Fibroblast of skin of left biceps (primary cell): ENCODE measurements at regions not wholly inside any gene's neighbourhood (a gene's known extent, or its start where the extent isn't known, plus 50 kb on each side); places are given as distances from the start of the nearest gene placed in this dataset.
"Not testable (repeated sequence)": the region's sequence is repeated elsewhere in the genome, so short reads cannot be mapped to it uniquely, and the experiment has no call there.

Source experiments
- DNase-seq, 2 experiments: peaks; one replicate each; pipeline ENCODE4 v3.0.0-alpha.2; 2013; ENCODE audit warnings: low read depth in 2 of 2

DNA sequence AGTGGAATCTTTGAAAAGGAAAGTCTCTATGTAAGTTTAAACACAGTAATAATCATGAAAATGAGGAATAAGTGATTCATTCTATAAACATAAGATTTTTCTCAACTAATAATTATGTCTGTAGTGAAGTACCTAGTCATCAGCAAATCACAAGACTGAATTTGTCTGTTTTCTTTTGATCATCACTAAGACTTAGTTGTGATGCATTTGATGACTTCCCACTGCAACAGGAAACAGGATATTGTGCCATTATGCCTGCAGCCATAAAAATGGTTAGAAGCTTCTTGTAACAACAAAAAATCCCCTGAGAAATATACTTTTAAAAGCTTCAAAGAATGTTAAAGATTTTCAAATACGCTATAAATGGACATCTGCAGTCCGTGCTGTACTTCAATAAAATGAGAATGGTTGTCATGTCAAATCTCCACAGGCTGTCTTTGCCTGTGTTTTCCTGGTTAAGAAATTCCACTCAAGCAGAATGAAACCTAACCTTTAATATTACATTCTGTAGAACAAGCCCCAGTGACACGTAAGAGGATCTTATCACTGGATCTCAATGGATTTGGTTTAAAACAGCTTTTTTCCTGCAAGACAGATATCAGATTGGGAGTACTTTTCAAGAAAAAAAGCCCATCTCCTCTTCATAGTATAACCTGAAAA lies 1262.3 kb upstream of the PHF14 start:
- no peak for DNase-seq

DNA sequence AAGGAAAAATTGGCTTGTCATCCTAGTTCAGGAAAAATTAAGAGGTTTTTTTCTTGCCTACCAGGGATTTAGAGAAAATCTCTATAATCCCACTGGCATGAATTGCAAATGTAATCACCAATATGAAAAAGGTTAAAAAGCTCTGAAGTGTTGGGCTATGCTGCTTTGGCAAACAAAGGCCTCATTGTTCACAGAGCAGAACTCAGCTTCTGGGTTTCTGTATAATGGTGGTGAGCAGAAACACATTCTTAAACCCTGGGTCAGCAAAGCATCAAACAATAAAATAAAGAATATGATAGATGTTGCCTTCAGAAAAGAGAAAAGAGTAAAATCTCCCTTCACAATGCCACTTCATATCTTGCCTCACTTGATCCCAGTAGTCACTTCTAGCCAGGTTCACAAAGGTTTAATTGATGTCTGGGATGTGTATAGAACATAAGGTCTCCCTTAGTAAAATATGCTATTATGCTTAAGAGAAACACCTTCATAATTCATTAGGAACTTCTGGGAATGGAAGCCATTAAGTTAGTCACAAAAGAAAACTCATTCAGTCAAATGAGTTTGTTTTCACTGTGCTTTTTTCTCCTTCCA lies 1255.5 kb upstream of the PHF14 start:
- no peak for DNase-seq

DNA sequence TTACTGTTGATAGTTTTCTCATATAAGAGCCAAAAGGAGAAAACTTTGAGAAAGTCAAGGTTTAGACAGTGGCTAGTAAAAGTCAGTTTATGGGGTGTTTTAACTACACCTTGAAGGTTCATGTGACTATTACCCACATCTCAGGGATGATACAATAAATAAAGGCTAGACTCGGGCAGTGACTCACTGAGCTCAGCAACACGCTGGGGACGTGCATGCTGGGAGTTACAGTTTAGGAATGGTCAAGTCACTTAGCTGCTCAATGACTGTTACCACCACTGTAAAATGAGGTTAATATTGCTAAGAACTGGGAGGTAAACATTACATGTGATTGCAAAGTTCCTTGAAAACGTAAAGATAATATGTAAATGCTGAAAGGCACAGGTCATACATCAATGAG lies 1254.4 kb upstream of the PHF14 start:
- no peak for DNase-seq

DNA sequence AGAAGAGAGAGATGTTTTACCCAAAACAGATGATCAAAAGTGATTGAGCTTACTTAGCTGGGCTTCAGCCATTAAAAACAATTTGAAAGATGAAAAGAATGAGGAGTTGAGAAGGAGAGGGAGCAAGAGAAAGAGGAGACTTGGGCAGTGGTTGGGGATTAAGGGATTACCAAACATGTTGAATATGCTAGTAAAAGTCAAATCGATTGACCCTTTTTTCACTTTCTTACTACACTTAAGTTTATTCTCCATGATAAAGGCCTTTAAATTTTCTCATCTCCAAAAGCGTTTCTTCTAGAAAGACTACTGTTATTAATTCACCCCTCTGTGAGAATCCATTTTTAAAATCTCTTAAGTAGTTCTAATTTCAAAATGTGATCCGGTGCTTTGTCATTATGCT lies 1254.0 kb upstream of the PHF14 start:
- no peak for DNase-seq

DNA sequence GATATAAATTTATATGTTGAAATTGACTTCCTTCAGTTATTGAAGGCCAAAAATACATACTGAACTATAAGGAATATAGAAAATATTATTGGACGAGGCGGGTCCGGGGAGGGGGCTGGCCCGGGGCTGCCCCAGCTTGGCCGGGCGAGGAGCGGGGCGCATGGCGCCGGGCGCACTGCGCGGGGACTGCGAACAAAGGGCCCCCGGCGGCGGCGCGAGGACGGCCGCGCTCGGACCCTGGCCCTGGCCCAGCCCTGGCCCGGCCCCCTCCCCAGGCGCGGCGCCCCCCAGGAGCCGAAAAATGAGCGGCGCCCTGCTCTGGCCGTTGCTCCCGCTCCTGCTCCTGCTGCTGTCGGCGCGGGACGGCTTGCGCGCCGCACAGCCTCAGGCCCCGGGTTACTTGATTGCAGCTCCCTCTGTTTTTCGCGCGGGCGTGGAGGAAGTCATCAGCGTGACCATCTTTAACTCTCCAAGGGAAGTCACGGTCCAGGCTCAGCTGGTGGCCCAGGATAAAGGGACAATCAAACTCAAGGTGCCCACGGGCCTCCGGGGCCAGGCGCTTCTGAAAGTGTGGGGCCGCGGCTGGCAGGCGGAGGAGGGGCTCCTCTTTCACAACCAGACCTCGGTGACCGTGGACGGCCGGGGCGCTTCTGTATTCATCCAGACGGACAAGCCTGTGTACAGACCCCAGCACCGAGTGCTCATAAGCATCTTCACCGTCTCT lies 1247.6 kb upstream of the PHF14 start:
- DNase-seq = not testable (repeated sequence)

DNA sequence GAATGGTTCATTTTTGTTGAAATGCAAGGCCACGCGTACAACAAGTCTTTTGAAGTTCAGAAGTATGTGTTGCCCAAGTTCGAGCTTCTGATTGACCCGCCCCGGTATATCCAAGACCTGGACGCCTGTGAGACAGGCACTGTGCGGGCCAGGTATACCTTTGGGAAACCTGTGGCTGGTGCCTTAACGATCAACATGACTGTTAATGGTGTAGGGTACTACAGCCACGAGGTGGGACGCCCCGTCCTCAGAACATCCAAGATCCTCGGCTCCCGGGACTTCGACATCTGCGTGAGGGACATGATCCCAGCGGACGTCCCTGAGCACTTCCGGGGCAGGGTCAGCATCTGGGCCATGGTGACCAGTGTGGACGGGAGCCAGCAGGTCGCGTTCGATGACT lies 1246.9 kb upstream of the PHF14 start:
- not testable (repeated sequence) for DNase-seq

DNA sequence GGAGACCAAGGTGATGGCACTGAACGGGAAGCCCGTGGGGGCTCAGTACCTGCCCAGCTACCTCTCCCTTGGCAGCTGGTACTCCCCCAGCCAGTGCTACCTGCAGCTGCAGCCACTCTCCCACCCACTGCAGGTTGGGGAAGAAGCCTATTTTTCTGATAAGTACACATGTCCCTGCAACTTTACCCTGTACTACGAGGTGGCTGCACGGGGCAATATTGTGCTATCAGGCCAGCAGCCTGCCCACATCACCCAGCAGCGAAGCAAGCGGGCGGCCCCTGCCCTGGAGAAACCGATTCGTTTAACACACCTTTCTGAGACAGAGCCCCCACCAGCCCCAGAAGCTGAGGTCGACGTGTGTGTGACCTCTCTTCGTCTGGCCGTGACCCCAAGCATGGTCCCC lies 1246.2 kb upstream of the PHF14 start:
- not testable (repeated sequence) for DNase-seq

DNA sequence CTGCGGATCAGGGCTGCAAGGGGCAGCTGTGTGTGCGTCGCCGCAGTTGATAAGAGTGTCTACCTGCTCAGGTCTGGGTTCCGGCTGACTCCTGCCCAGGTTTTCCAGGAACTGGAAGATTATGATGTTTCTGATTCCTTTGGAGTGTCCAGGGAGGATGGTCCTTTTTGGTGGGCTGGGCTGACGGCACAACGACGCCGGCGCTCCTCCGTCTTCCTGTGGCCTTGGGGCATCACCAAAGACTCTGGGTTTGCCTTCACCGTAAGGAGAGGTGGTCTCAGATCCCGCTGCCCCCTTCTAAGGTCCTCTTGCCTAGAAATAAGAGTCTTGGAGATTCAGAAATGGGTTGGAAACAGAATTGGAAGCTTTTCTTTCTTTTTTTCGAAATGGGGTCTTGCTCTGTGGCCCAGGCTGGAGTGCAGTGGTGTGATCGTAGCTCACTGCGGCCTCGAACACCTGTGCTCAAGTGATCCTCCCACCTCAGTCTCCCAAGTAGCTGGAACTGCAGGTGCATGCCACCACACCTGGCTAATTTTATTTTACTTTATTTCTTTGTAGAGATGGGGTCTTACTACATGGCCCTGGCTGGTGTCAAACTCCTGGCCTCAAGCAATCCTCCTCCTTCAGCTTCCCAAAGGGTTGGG lies 1245.5 kb upstream of the PHF14 start:
- DNase-seq = not testable (repeated sequence)

DNA sequence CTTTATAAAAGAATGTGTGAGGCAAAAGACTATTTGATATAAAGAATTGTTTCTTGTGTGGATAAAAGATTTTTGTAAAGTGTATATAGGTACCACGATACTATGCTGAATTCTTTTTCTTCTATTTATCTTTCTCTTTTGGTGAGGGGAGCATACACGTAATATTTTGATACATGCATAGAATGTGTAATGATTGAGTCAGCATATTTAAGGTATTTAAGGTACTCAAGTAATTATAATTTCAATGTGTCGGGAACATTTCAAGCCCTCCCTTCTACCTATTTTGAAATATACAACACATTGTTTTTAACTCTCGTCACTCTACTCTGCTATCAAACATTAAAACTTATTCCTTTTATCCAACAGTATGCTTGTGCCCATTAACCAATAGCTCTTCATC lies 1221.6 kb upstream of the PHF14 start:
- DNase-seq = no peak

DNA sequence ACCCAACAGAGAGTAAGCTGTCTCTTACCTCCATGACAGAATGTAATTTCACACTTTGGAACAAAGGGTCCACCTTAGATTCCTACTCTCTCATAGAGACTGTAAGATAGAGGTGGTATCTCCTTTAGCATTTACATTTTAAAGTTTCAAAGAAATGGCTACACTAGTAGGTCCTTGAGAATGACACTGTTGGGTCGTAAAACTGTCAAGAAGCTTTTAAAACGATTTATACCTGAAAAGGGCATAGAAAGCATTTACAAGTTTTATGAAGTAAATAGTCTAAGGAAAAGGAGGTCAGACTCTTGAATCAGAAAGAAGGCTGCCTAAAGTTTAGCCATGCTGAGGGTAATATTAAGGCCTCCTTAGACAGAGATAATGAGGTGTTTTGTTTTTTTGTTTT lies 1212.4 kb upstream of the PHF14 start:
- no peak for DNase-seq

DNA sequence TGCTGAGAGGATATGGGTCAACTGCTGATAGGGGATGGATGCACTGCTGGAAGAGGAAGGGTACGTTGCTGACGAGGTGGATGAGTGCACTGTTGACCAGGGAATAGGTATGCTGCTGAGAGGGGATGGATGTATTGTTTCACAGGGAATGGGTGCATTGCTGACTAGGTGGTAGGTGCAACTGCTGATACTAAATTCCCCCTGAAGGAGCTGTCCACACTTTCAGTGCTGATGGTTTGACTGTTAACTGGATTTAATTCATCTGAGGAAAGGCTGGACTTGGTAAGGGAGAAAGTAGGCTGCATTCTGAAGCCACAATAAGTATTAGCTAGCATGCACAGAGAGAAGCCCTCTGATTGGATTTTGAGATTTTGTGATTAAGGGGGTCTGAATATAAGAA lies 1196.8 kb upstream of the PHF14 start:
- no peak for DNase-seq

DNA sequence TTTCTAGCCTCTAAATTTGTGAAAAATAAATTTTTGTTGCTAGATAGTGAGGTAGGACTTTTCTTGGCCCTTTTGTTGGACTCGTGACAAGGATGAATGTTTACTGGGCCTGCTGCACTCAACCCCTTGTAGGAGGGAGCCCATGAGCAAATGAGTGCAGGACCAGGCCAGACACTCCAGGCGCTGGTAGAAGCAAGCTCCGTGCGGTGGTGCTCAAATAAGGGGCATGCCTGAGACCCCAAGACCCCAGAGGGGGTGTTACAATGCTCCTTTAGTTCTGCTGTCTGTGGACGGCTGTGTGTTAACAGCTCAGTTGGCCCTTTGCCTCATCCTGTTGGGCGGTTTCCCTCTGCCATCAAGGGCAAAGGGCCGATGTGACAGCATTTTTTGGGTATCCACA lies 1195.3 kb upstream of the PHF14 start:
- no peak for DNase-seq

DNA sequence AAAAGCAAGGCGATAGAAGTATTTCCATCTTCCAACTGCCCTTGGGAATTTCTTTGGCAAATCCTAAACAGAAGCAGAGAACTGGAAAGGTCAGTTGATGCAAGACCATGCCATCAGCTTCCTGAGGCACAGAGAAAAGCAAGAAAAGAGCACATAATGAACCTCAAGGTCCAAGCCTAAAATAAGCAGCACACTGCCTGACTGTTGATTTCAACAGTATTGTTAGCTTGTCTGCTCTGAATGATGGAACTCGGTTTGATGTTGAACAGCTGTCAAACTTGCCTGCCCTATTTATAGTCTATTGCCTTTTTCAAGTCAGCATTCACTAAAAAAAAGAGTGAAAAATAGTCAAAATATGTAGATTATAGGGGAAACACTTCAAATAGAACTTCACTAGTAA lies 1192.0 kb upstream of the PHF14 start:
- no peak for DNase-seq

DNA sequence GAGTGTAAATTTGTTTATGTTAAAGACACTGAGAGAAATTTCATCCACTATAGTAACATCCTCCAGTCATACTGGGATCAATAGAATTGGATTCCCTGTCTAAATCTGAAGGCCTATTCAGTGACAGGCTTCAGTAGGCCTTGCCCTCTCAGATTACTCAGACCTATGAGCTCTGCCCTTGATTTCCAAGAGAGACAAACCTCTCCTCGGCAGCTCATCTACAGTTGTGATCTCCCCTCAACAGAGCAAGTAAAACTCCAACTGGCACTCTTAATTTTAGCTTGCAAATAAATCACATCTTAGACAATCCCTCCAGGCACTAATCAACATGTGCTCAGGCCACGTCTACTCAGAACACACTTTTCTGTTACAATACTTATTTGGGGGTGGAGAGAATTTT lies 1191.4 kb upstream of the PHF14 start:
- no peak for DNase-seq

DNA sequence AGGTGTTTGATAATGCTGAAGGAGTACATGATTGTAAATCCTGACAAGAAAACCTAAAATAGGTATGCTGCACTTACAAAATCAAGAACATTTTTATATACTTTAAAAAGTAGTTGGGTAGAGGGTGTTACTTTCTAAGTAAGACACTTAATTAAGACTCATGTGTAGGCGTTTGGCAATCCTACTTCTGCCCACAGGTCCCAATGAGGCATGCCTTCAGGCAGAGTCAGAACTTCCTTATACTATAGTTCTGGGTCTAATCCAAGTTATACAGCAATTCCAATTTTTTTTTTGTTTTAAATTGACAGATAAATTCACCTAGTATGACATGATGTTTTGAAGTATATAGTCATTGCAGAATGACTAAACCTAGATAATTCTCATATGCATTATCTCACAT lies 1188.5 kb upstream of the PHF14 start:
- DNase-seq = no peak

DNA sequence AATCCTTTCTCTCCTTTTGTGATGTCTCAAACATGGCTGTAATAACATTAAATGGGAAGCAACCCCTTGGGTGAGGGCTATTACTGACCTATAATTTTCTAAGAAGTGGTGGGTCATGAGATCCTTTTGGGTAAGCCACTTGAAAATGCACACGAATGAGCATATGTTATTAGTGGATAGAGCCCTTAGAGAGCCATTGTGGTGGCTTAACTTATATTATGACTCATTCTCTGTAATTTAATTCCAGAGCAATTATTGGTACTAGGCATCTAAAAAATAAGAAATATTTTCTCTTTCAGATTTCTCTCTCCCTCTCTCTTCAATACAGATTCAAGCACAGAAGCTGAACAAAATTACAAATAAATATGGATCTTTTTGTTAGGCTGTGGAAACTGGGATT lies 1177.4 kb upstream of the PHF14 start:
- DNase-seq = no peak

DNA sequence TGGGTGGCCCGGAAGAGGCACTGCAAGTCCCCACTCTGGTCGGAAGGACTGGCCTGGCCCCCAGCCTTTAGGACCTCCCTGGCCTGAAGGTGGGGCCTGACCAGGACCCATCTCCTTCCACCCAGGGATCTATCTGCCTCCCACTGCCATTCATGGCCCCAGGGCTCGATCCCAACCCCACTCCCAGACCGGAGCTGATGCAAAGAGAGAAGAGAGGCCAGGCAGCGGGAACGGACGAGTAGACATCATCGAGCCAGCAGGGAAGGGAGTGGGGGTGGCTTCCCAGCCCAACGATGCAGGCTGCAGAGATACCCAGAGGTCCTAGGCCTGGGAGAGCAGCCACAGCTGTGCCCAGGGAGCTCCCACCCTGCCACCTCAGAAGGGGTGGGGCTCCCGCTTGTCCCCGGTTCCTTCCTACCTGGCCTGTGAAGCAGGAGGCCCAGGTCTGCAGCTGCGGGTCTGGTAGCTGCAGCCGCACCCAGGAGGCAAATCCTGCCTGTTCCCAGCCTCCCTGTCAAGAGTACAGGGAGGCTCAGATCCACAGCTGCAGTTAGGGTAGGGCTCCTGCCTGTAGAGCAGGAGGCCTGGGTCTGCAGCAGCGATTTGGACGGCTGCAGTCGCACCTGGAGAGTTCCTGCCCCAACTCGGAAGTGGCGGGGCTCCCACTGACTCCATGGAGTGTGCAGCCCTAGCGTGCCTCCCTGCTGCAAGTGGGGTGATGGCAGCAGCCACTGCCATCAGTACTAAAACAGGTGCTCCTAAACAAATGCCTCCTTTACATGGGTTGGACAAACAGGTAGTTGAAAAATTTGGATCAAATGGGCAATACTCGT lies 1151.0 kb upstream of the PHF14 start:
- no peak for DNase-seq

DNA sequence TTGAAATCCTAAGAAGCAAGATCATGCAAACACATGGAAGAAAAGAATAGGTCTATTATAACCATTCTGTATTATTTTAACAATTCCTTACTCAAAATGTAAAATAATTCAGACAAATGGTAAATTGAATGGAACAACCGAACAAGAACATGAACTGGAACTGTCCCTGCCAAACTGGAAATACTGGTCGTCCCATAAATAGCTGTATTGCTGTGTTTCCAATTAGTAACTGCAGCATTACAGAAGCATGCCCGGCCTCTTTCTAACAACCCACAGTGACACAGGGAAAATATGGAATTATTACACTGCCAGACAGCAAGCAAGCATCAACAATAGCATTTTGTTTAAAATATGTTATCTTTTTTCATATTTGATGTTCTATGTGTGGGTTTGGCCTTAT lies 1138.5 kb upstream of the PHF14 start:
- DNase-seq = no peak

DNA sequence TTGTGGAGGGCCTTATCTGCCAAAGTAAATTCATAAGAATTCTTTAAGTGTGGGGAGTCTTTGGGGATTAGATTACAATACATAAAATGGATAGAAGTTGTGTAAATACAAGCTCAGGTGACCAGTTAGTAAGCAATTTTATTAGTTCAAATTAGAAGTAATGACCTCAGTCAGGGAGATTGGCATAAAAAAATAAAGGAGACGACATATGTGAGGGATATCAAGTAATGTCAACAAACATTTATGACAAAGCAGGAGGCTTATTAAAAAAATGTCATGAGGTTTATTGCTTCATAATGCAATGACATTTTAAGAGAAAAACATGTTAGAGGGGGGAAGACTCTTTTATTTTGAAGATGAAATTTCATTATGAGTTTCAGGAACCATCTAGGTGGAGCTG lies 1137.0 kb upstream of the PHF14 start:
- DNase-seq = no peak

DNA sequence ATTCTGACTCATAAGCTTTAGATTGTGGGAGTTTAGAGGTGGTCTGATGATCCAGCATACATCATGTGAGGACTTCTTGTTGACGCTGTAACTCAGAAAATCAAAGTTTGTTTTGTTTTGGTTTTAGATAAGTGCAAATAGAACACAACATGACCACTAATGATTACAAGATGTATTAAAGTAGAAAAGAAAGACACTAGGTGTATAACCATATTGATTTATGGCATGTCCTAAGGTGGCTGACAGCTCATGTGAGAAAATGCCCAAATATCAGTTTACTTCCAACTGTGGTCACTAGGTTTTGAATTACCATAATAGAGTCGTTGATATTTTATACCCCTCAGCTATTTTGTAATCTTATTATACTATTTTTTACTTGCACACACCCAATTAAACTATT lies 1131.4 kb upstream of the PHF14 start:
- no peak for DNase-seq

DNA sequence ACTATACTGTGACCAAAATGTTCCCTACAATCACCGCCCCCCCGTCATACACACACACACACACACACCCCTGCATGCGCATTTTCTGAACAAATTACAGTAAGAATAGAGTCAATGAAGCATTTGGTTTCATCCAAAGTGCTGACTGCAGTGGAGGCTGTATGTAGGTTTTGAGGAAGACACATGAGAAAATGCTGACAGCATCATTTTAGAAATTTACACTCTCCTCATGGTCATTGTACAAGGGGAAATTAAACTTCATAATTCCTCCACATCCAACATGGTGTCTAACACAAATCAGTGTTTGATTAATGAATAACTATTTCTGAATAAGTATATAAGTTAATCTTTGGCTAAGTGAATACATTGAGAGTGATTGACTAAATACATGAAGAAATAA lies 1126.8 kb upstream of the PHF14 start:
- no peak for DNase-seq

DNA sequence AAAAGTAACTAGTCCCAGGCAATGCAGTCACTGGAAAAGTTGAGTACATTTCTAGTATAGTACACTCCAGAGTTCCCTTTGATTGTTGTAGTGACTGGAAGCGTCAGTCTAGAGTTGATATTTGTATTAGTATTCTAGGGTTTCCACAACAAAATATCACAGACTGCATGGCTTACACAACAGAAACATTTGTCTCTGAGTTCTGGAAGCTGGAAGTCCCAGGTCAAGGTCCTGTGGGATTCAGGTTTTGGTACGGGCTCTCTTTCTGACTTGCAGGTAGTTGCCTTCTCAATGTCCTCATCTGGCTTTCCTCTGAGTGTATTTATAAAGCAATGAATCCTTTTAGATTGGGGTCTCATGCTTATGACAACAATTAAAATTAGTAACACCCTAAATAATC lies 1119.1 kb upstream of the PHF14 start:
- DNase-seq = no peak
